RWPE2 (cell line): ENCODE measurements at regions not wholly inside any gene's neighbourhood (a gene's known extent, or its start where the extent isn't known, plus 50 kb on each side); places are given as distances from the start of the nearest gene placed in this dataset.
"Not testable (repeated sequence)": the region's sequence is repeated elsewhere in the genome, so short reads cannot be mapped to it uniquely, and the experiment has no call there.

ENCODE experiments used
- ATAC-seq: fragments of 200-7000 bp; cut with Tn5 transposase; 3 replicates; pipeline ENCODE4 v1.9.1; 2021; ENCODE audit warnings: low read depth
- DNase-seq: peaks from one replicate; pipeline ENCODE4 v3.0.0-alpha.2; 2020; ENCODE audit warnings: low spot score
- H3K27ac ChIP-seq: fragments of 450-650 bp; 2 replicates; pipeline ENCODE4 v1.5.1; 2017; ENCODE audit warnings: mild to moderate bottlenecking; ENCODE audit not compliant: poor library complexity, severe bottlenecking
- H3K27me3 ChIP-seq: fragments of 250-450 bp; sonication (Bioruptor Pico); 2 replicates; pipeline ENCODE4 v1.5.1; 2021; ENCODE audit warnings: mild to moderate bottlenecking, moderate library complexity; ENCODE audit not compliant: insufficient read depth, poor library complexity, severe bottlenecking
- H3K36me3 ChIP-seq: fragments of 250-450 bp; sonication (Bioruptor Pico); 2 replicates; pipeline ENCODE4 v1.5.1; 2020; ENCODE audit warnings: low read depth, mild to moderate bottlenecking, moderate library complexity
- H3K4me1 ChIP-seq: fragments of 250-450 bp; sonication (Bioruptor Pico); 2 replicates; pipeline ENCODE4 v1.5.1; 2021; ENCODE audit warnings: mild to moderate bottlenecking, moderate library complexity; ENCODE audit not compliant: insufficient read depth, poor library complexity, severe bottlenecking
- H3K4me3 ChIP-seq: fragments of 250-450 bp; sonication (Bioruptor Pico); 2 replicates; pipeline ENCODE4 v1.5.1; 2021; ENCODE audit warnings: mild to moderate bottlenecking, moderate library complexity; ENCODE audit not compliant: severe bottlenecking
- H3K9me3 ChIP-seq: fragments of 250-450 bp; sonication (Bioruptor Pico); 2 replicates; pipeline ENCODE4 v1.5.1; 2021; ENCODE audit warnings: mild to moderate bottlenecking, moderate library complexity; ENCODE audit not compliant: severe bottlenecking
- CTCF ChIP-seq: fragments of 450-650 bp; IDR thresholded peaks from one replicate; pipeline ENCODE4 v1.5.1; 2017; ENCODE audit warnings: mild to moderate bottlenecking, moderate library complexity; ENCODE audit not compliant: poor library complexity, severe bottlenecking

GRCh38 chr12:87428701-87429277, 600.4 kb downstream of the C12orf50 start:
- Histone ChIP-seq H3K36me3 (no peaks in the 10 kb centered on the region; the same call in 1 of the 2 replicates), H3K4me3 (no peak overlapping the region), H3K9me3 (peaks cover 16% of the 10 kb centered on the region), H3K27me3 (no peaks in the 10 kb centered on the region), H3K27ac (peak overlapping the region; percentile 88), H3K4me1 (peaks cover 29% of the 10 kb centered on the region)
- DNase-seq, result no peak
- TF ChIP-seq CTCF, result no peak
- ATAC-seq, result peak; percentile 74

- Histone ChIP-seq H3K36me3 (no peaks in the 10 kb centered on the region; the same call in 1 of the 2 replicates), H3K27me3 (no peaks in the 10 kb centered on the region), H3K9me3 (peaks cover 16% of the 10 kb centered on the region), H3K4me1 (peaks cover 29% of the 10 kb centered on the region), H3K4me3 (no peak overlapping the region), H3K27ac (peak overlapping the region; percentile 88)
- no peak for TF ChIP-seq CTCF
- no peak for DNase-seq
- peak; percentile 93 for ATAC-seq
These were observed 601.4 kb downstream of the C12orf50 start for GRCh38 chr12:87427770-87428169.

GRCh38 chr12:87425942-87426554, 603.2 kb downstream of the C12orf50 start:
- TF ChIP-seq CTCF, result no peak
- Histone ChIP-seq H3K4me1 (peaks cover 29% of the 10 kb centered on the region), H3K27ac (peak overlapping the region; percentile 88), H3K36me3 (no peaks in the 10 kb centered on the region; the same call in 1 of the 2 replicates), H3K27me3 (no peaks in the 10 kb centered on the region), H3K9me3 (peaks cover 16% of the 10 kb centered on the region), H3K4me3 (no peak overlapping the region)
- ATAC-seq, result no peak
- no peak for DNase-seq

GRCh38 chr12:87421233-87421632, 608.0 kb downstream of the C12orf50 start:
- H3K9me3 ChIP-seq, H3K27me3 ChIP-seq, H3K36me3 ChIP-seq, ATAC-seq, H3K4me3 ChIP-seq, DNase-seq, H3K4me1 ChIP-seq, H3K27ac ChIP-seq: not testable (repeated sequence)

- ATAC-seq (no peak), DNase-seq (no peak)
- no peaks in the 10 kb centered on the region for H3K9me3 ChIP-seq
- H3K4me1 ChIP-seq, result peaks cover 5% of the 10 kb centered on the region
- H3K4me3 ChIP-seq, result no peak overlapping the region
- H3K27me3 ChIP-seq, result no peaks in the 10 kb centered on the region
- no peak for TF ChIP-seq CTCF
- H3K36me3 ChIP-seq, result no peaks in the 10 kb centered on the region
- no peak overlapping the region for H3K27ac ChIP-seq
These were observed 615.4 kb downstream of the C12orf50 start for GRCh38 chr12:87413784-87414183.
